Forelimb muscle (tissue), 1 donor: ENCODE measurements at regions not wholly inside any gene's neighbourhood (a gene's known extent, or its start where the extent isn't known, plus 50 kb on each side); places are given as distances from the start of the nearest gene placed in this dataset.
"Not testable (repeated sequence)": the region's sequence is repeated elsewhere in the genome, so short reads cannot be mapped to it uniquely, and the experiment has no call there.

ENCODE experiments used
- DNase-seq: peaks from one replicate; pipeline ENCODE4 v3.0.0-alpha.2; 2013; ENCODE audit warnings: low read depth

- DNase-seq, result no peak
These were observed 532.0 kb upstream of the FSHR start for GRCh38 chr2:49686291-49686690.

- DNase-seq, result no peak
These were observed 522.9 kb upstream of the FSHR start for GRCh38 chr2:49677227-49677626.

GRCh38 chr2:49664827-49665226, 510.5 kb upstream of the FSHR start:
- no peak for DNase-seq

- DNase-seq, result no peak
These were observed 507.5 kb upstream of the FSHR start for GRCh38 chr2:49661809-49662208.

- no peak for DNase-seq
These were observed 502.5 kb upstream of the FSHR start for GRCh38 chr2:49656853-49657252.

- DNase-seq, result no peak
These were observed 488.8 kb upstream of the FSHR start for GRCh38 chr2:49643149-49643548.

- no peak for DNase-seq
These were observed 486.3 kb upstream of the FSHR start for GRCh38 chr2:49640630-49641029.

GRCh38 chr2:49621016-49621415, 466.7 kb upstream of the FSHR start:
- DNase-seq, result no peak

- DNase-seq, result no peak
These were observed 465.5 kb upstream of the FSHR start for GRCh38 chr2:49619804-49620203.

- DNase-seq, result no peak
These were observed 464.2 kb upstream of the FSHR start for GRCh38 chr2:49618491-49618890.

- peak; percentile 2 for DNase-seq
These were observed 462.5 kb upstream of the FSHR start for GRCh38 chr2:49616800-49617199.

- DNase-seq, result not testable (repeated sequence)
These were observed 457.5 kb upstream of the FSHR start for GRCh38 chr2:49611796-49612195.

- no peak for DNase-seq
These were observed 446.2 kb upstream of the FSHR start for GRCh38 chr2:49600524-49600923.

- no peak for DNase-seq
These were observed 443.9 kb upstream of the FSHR start for GRCh38 chr2:49598231-49598630.

- no peak for DNase-seq
These were observed 431.6 kb upstream of the FSHR start for GRCh38 chr2:49585921-49586320.

GRCh38 chr2:49582946-49583345, 428.6 kb upstream of the FSHR start:
- no peak for DNase-seq

- DNase-seq, result no peak
These were observed 422.7 kb upstream of the FSHR start for GRCh38 chr2:49577041-49577440.

GRCh38 chr2:49569176-49569575, 414.9 kb upstream of the FSHR start:
- DNase-seq, result no peak

GRCh38 chr2:49567811-49568600, 413.7 kb upstream of the FSHR start:
- no peak for DNase-seq

- DNase-seq, result no peak
These were observed 412.7 kb upstream of the FSHR start for GRCh38 chr2:49567021-49567420.

- DNase-seq, result no peak
These were observed 399.3 kb upstream of the FSHR start for GRCh38 chr2:49553658-49554057.

- DNase-seq, result no peak
These were observed 378.4 kb upstream of the FSHR start for GRCh38 chr2:49532702-49533101.

- DNase-seq, result no peak
These were observed 361.9 kb upstream of the FSHR start for GRCh38 chr2:49515996-49516782.
